NOMO-1 (cell line): ENCODE measurements at regions not wholly inside any gene's neighbourhood (a gene's known extent, or its start where the extent isn't known, plus 50 kb on each side); places are given as distances from the start of the nearest gene placed in this dataset.

Experiments used
- DNase-seq, 2 experiments: peaks; one replicate each; lab custom pipeline; 2025; ENCODE audit not compliant: unreplicated experiment in 2 of 2; lab: John Stamatoyannopoulos, UW

GRCh38 chr2:217227794-217228193 is 367.9 kb upstream of the TNP1 start:
- DNase-seq, result no peak

DNA sequence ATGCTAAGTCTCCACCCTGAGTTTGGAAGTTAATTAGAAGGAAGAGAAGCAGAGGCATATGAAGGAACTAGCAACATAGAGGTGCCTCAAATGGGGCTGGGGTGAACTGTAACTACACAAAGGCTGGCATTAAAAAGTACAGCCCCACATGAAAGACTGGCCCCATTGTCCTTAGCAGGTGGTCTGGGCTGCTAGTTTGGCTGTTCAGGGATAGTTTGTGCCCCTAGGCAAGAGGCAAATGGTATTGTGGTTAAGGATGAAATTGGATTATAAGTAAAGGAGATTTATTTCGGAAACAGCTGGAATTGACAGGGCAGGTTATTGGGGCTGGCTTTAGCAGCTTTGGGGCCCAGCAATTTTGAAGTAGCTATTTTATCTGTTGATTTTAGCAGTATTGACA is 365.7 kb upstream of the TNP1 start:
- DNase-seq, result no peak

DNA sequence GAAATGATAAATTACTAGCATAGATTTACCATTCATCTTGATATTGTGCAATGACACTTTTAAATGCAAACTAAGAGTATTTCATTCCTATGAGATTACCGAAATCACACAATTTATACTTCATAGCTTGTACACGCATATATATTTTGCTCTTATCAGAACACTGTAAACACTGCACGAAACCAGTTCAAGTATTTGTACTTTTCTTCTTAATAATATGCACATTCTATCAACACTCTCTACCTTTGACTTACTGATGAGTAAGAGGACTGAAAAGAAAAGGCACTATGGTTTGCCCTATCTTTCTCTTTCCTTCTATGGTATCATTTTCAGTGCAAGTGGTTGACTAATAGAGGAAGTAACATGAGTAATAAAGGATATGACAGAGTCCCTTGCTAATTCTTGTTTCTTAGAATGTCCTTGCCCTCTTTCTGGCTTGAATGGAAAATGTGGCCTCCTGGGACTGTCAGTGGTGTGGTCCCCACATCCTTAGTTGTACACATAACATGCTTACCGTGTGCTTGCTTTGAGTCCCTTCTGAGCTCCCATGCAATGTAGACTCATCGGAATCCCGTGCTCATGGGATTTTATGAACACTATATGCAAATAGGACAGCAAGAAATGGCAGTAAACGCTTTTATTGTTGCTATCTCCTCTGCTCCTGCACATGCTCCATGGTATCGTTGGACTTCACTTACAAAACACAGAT is 363.5 kb upstream of the TNP1 start:
- peak; percentile 68 to 95 for DNase-seq

DNA sequence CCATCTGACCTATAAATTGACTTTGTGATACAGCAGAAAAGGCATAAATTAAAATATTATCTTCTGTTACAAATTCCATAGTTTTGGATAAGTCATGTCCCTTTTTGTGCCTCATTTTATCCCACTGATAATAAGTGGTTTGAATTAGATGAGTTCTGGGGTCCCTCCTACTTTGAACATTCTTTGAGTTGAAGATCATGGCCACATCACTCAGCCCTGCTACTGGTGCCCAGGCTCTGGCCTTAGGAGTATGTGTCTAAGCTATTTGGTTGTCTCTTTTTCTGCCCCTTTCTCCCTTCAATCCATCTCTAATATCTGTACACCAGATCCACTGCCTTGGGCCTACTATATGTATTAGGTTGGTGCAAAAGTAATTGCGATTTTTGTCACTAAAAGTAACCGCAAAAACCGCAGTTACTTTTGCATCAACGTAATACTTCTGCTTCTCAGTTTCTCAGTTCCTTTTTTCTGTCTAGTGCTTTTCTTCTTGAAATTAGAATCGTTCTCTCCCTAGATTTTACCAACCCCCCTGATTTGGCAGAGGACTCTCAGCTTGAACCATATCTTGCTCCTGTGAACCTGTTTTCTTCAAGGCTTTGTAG is 362.5 kb upstream of the TNP1 start:
- DNase-seq, result peak; percentile 57 to 91

DNA sequence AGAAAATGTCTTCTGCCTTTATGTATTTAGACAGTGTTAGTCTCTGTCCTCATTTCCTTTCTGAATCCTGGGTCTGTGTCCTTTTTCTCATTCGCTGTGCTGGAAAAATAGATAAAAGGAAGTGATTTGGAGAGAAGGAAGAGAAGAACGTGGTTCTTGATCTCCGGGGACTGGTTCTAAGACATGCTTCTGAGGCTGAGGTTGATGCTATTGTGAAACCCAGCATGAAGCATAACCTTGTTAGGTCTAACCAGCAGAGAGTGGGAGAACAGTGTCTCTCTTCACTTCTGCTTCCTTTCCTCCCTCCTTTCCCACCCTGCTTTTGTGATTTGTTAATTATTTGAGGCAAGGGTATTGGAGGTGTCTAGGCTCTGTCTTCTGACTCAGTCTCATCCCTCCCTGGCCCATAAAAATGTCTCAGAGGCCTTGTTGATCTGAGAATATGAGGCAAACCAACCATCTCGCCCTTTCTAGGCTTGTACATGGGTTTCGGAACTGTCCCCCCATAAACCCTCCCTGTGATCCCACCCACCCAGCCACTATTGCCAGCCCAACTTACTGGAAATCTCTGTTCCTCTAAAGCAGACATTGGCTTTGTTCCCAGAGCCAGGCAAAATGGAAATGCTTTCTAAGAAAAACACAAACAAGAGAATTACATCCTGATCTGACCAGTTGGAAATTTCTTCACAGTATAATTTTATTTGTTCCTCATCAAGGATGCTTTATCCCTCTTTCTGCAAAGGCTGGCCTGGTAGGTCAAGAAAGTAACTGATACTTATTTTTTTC is 360.6 kb upstream of the TNP1 start:
- peak; percentile 21 to 66 for DNase-seq

GRCh38 chr2:217219164-217219520 is 359.3 kb upstream of the TNP1 start:
- DNase-seq, result no peak

- peak; percentile 71 to 77 for DNase-seq
These were observed 358.7 kb upstream of the TNP1 start for GRCh38 chr2:217218269-217219163.

GRCh38 chr2:217216982-217217381 is 357.1 kb upstream of the TNP1 start:
- no peak for DNase-seq

DNA sequence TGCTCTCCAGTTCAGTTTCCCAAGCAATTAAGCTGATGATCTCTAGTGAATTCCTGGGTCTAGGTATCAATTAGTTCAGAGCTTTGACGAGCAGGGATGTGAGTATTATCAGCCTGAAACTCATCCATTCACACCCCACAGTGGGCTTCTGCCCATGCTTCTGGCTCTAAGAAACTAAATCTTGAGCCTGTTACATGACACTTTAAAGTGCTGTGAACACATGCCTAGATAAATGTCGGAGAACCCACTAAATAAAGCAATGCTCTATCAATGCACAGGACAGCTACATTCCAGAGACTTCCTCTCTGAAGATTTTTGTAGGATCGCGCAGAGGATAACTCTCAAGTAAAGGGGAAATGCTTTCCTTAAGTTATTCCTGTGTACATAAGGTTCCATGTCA is 356.5 kb upstream of the TNP1 start:
- DNase-seq, result no peak

DNA sequence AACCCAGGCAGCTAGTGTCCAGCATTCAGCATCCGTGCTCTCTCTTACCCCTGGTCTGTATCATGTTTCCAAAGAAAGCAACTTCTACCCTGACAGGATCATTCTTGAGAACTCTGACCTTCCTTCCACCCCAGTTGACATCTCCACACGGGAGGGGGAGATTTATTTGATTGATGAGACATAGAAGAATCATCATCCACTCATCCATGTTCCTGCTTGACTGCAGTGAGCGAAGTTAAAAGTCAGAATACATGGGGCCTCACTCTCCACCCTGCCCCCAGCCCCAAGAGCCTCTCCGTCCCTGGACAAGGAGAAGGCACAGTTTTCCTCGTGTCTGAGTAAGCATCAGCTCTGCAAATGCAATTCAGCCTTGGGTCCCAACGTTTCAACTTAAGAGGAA is 356.0 kb upstream of the TNP1 start:
- no peak for DNase-seq

- no peak for DNase-seq
These were observed 349.0 kb upstream of the TNP1 start for GRCh38 chr2:217208867-217209266.

- DNase-seq, result no peak
These were observed 347.8 kb upstream of the TNP1 start for GRCh38 chr2:217207699-217208010.

- DNase-seq, result no peak
These were observed 347.2 kb upstream of the TNP1 start for GRCh38 chr2:217206907-217207698.

GRCh38 chr2:217206016-217206725 is 346.3 kb upstream of the TNP1 start:
- no peak for DNase-seq

DNA sequence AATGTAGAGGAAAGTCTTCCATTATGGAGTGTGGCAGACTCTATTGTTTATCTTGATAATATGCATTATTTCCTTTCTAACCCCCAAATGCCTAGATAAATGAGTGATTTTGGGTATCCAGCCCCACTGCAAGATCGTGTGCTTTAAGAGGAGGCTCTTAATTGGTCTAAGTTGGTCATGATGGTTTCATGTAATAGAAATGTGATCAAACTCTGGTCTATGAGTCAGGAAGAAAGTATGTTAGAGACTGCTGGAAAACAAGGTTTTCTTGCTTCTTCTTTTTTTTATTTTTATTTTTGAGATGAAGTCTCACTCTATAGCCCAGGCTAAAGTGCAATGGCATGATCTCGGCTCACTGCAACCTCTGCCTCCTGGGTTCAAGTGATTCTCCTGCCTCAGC is 344.5 kb upstream of the TNP1 start:
- DNase-seq, result no peak

- no peak for DNase-seq
These were observed 343.2 kb upstream of the TNP1 start for GRCh38 chr2:217203086-217203485.

- DNase-seq, result no peak
These were observed 339.4 kb upstream of the TNP1 start for GRCh38 chr2:217199255-217199630.

GRCh38 chr2:217195658-217196446 is 336.0 kb upstream of the TNP1 start:
- DNase-seq, result no peak

GRCh38 chr2:217195016-217195415 is 335.2 kb upstream of the TNP1 start:
- no peak for DNase-seq
